Endothelial cell of umbilical vein (primary cell): ENCODE measurements at regions not wholly inside any gene's neighbourhood (a gene's known extent, or its start where the extent isn't known, plus 50 kb on each side); places are given as distances from the start of the nearest gene placed in this dataset.

Experiments used
- BruUV-seq: library from RNA; stranded (reverse); fragments of 400-500 nt; replicated peaks from 2 replicates; lab custom pipeline; 2021; lab: Mats Ljungman, UMichigan
- CTCF ChIA-PET: fragments of 300-600, 350-600 bp; sonication (Branson Sonifier 250); formaldehyde crosslinking; loops from one replicate; lab custom pipeline; 2021; ENCODE audit warnings: antibody characterized with exemption, inconsistent platforms; lab: Charles Lee
- POLR2A ChIA-PET: fragments of 300-600, 350-600 bp; sonication (Branson Sonifier 250); formaldehyde crosslinking; loops from one replicate; lab custom pipeline; 2021; ENCODE audit warnings: antibody characterized with exemption, inconsistent platforms; lab: Charles Lee
- DNase-seq: peaks from one replicate; pipeline ENCODE4 v3.0.0-alpha.2; 2011; ENCODE audit warnings: low read depth, low spot score
- FAIRE-seq: peaks from 2 replicates; lab custom pipeline; 2011; peaks lifted over from hg19 to GRCh38; lab: Jason Lieb, UNC
- H2AFZ ChIP-seq: 2 replicates; pipeline ENCODE4 v1.6.0; 2012; ENCODE audit warnings: low read depth, low read length, control low read depth, inconsistent platforms
- H3K27ac ChIP-seq: 2 replicates; pipeline ENCODE4 v1.5.1; 2011; ENCODE audit warnings: low read depth, mild to moderate bottlenecking, control low read depth, low read length, moderate library complexity; ENCODE audit not compliant: insufficient read depth
- H3K27me3 ChIP-seq, 2 experiments: 2 replicates each; pipeline versions ENCODE4 v1.6.0 to v1.6.1; 2011; ENCODE audit warnings: low read length in 2 of 2, mixed read lengths in 1 of 2; ENCODE audit not compliant: control insufficient read depth in 2 of 2, insufficient read depth in 2 of 2
- H3K36me3 ChIP-seq, 2 experiments: 2 replicates in 1 of 2; 3 replicates in 1 of 2; pipeline ENCODE4 v1.5.1; 2011; ENCODE audit warnings: low read length in 2 of 2, mild to moderate bottlenecking in 1 of 2, moderate library complexity in 1 of 2; ENCODE audit not compliant: control insufficient read depth in 2 of 2, insufficient read depth in 2 of 2; ENCODE audit errors: extremely low read depth in 1 of 2
- H3K4me1 ChIP-seq: 3 replicates; pipeline ENCODE4 v1.5.1; 2011; ENCODE audit warnings: mild to moderate bottlenecking, low read length; ENCODE audit not compliant: control insufficient read depth, insufficient read depth; ENCODE audit errors: extremely low read depth
- H3K4me2 ChIP-seq: 2 replicates; pipeline ENCODE4 v1.6.1; 2011; ENCODE audit warnings: low read length, control low read depth, mixed read lengths; ENCODE audit not compliant: insufficient read depth
- H3K4me3 ChIP-seq, 3 experiments: fragments of 200-600 bp in 1 of 3; sonication (generic), shearing (Covaris generic) in 1 of 3; replicated peaks in 1 of 3; 2 replicates each; pipeline ENCODE4 v1.5.1; 2011 to 2016; ENCODE audit warnings: control low read depth in 3 of 3, low read length in 3 of 3, mild to moderate bottlenecking in 2 of 3, inconsistent platforms in 1 of 3, low read depth in 1 of 3, moderate library complexity in 1 of 3; ENCODE audit not compliant: insufficient read depth in 1 of 3
- H3K79me2 ChIP-seq: 2 replicates; pipeline ENCODE4 v1.6.0; 2012; ENCODE audit warnings: low read length, inconsistent platforms; ENCODE audit not compliant: control insufficient read depth, insufficient read depth
- H3K9ac ChIP-seq: replicated peaks from 2 replicates; pipeline ENCODE3; 2011; ENCODE audit warnings: low read length, control low read depth; ENCODE audit not compliant: insufficient read depth; ENCODE audit errors: extremely low read depth
- H3K9me1 ChIP-seq: replicated peaks from 3 replicates; pipeline ENCODE4 v1.6.0; 2011; ENCODE audit warnings: mild to moderate bottlenecking, low read length; ENCODE audit not compliant: control insufficient read depth, insufficient read depth; ENCODE audit errors: extremely low read depth
- H3K9me3 ChIP-seq: replicated peaks from 2 replicates; pipeline ENCODE4 v1.5.1; 2012; ENCODE audit warnings: low read length, inconsistent platforms; ENCODE audit not compliant: control insufficient read depth, insufficient read depth
- H4K20me1 ChIP-seq: replicated peaks from 2 replicates; pipeline ENCODE3; 2011; ENCODE audit warnings: mild to moderate bottlenecking, low read length; ENCODE audit not compliant: control insufficient read depth, insufficient read depth; ENCODE audit errors: extremely low read depth
- EZH2 ChIP-seq: IDR thresholded peaks from 2 replicates; pipeline ENCODE4 v1.6.1; 2012; ENCODE audit warnings: borderline replicate concordance, low read depth, mild to moderate bottlenecking, moderate library complexity, low read length, inconsistent platforms; ENCODE audit not compliant: severe bottlenecking
- JUN ChIP-seq: IDR thresholded peaks from 2 replicates; pipeline ENCODE4 v1.6.1; 2011; ENCODE audit warnings: borderline replicate concordance, low read depth; ENCODE audit not compliant: insufficient read length, insufficient read depth
- dilution Hi-C: fragments of 300-500 bp; cut with MboI; formaldehyde crosslinking; loops from one replicate; pipeline ENCODE4 v1.15.0; 2019; ENCODE audit warnings: low sequenced_read_pairs; ENCODE audit not compliant: extremely low pct_ligation_motif_present
- intact Hi-C: fragments of 100-400 bp; cut with micrococcal nuclease; formaldehyde crosslinking; loops from one replicate; pipeline ENCODE4 v1.10.0; 2022
- TF ChIP-seq, protein P1 (sequence below): IDR thresholded peaks from 2 replicates; pipeline ENCODE4 v1.6.1; 2011; ENCODE audit not compliant: insufficient read depth, insufficient read length
- TF ChIP-seq, protein P2 (sequence below), 2 donors: IDR thresholded peaks; 1 replicate in 1 of 2; 2 replicates in 1 of 2; pipeline ENCODE4 v1.5.1; 2011; ENCODE audit warnings: low read length in 2 of 2, mild to moderate bottlenecking in 2 of 2, moderate library complexity in 2 of 2, control low read depth in 1 of 2, inconsistent platforms in 1 of 2, low read depth in 1 of 2; ENCODE audit not compliant: insufficient read depth in 1 of 2; ENCODE audit errors: extremely low read depth in 1 of 2

DNA sequence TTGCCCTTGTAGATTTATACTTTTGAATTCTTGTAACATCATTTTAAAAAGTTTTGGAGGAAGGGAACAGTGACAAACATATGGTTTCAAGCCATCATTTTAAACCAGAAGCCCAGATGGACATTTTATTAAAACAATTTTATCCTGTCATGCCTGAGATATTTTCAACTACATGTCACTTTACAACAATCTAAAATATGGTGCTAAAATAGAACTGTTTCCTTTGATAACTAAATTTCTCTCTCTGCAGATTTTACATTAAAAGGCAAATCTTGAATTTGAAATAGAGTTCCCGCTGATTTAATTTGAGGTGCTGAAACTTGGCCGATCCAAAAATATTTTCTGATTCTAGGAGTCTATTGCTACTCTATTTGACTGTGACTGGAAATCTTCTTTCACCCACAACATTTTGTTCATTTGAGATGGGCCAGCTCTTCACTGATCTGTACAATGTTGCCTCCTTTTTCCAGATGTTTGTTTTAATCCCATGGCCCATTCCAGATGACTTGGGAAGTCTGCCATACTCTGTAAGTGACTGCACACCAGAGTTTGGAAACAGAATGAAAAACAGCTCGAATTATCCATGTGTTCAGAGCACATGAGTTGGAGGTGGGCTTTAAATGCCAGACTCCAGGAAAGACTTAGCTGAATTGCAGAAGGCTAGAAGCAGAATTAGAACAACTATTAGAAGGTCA, 402.5 kb downstream of the TMEM135 start:
- CTCF ChIA-PET = interaction anchor here (1.1 kb wide), 1 partner anchor 10 kb away, joined by 3 read pairs; no protein-coding TSS in a partner anchor
- no peak overlapping the region for H3K27ac ChIP-seq
- no peaks in the 10 kb centered on the region for H3K9me1 ChIP-seq
- no peak for FAIRE-seq
- no TSS peak for BruUV-seq
- H3K36me3 ChIP-seq = no peaks in the 10 kb centered on the region
- no peak for TF ChIP-seq JUN
- TF ChIP-seq, protein P1, sequence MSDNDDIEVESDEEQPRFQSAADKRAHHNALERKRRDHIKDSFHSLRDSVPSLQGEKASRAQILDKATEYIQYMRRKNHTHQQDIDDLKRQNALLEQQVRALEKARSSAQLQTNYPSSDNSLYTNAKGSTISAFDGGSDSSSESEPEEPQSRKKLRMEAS = no peak
- no peak for TF ChIP-seq EZH2
- TF ChIP-seq, protein P2, sequence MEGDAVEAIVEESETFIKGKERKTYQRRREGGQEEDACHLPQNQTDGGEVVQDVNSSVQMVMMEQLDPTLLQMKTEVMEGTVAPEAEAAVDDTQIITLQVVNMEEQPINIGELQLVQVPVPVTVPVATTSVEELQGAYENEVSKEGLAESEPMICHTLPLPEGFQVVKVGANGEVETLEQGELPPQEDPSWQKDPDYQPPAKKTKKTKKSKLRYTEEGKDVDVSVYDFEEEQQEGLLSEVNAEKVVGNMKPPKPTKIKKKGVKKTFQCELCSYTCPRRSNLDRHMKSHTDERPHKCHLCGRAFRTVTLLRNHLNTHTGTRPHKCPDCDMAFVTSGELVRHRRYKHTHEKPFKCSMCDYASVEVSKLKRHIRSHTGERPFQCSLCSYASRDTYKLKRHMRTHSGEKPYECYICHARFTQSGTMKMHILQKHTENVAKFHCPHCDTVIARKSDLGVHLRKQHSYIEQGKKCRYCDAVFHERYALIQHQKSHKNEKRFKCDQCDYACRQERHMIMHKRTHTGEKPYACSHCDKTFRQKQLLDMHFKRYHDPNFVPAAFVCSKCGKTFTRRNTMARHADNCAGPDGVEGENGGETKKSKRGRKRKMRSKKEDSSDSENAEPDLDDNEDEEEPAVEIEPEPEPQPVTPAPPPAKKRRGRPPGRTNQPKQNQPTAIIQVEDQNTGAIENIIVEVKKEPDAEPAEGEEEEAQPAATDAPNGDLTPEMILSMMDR (IDR thresholded peaks at IDR 0.05; ENCODE audit: extremely low read depth in 1 of 2, insufficient read depth in 1 of 2, low read depth in 1 of 2, low read length in 2 of 2) = no peak
- H3K4me1 ChIP-seq = no peaks in the 10 kb centered on the region
- POLR2A ChIA-PET = no interaction called here
- dilution Hi-C loops = no loop called here
- H3K4me2 ChIP-seq = no peak overlapping the region
- no peaks in the 10 kb centered on the region for H3K79me2 ChIP-seq
- no peak overlapping the region for H3K4me3 ChIP-seq
- no peak for DNase-seq
- no peaks in the 10 kb centered on the region for H4K20me1 ChIP-seq
- no peak overlapping the region for H2AFZ ChIP-seq
- no peak overlapping the region for H3K9ac ChIP-seq
- intact Hi-C loops = no loop called here
- H3K27me3 ChIP-seq = peaks cover 4 to 12% of the 10 kb centered on the region in 2 experiments
- H3K9me3 ChIP-seq = no peaks in the 10 kb centered on the region
